ENCODE measurements at regions not wholly inside any gene's neighbourhood (a gene's known extent, or its start where the extent isn't known, plus 50 kb on each side); places are given as distances from the start of the nearest gene placed in this dataset.
"Not testable (repeated sequence)": the region's sequence is repeated elsewhere in the genome, so short reads cannot be mapped to it uniquely, and the experiment has no call there.

- no peaks in the 10 kb centered on the region for H3K9me3 Mint-ChIP-seq
- no peaks in the 10 kb centered on the region for H3K36me3 Mint-ChIP-seq (ENCODE audit: low read depth)
- H3K27me3 Mint-ChIP-seq (ENCODE audit: insufficient read depth), result peaks cover 36% of the 10 kb centered on the region
- peaks cover 15% of the 10 kb centered on the region for H3K4me1 Mint-ChIP-seq (ENCODE audit: low read depth)
- no peak for DNase-seq
- H3K27ac Mint-ChIP-seq, result no peak overlapping the region
- H3K4me3 Mint-ChIP-seq, result peak overlapping the region; percentile 80
- TF ChIP-seq CTCF (IDR thresholded peaks at IDR 0.05), result no peak
Measured at GRCh38 chr6:28824793-28825731, 98.7 kb downstream of the TRIM27 start.

GRCh38 chr6:28825732-28826293 is 98.0 kb downstream of the TRIM27 start:
- DNase-seq, result no peak
- H3K4me1 Mint-ChIP-seq (ENCODE audit: low read depth), result peaks cover 15% of the 10 kb centered on the region
- H3K36me3 Mint-ChIP-seq (ENCODE audit: low read depth), result no peaks in the 10 kb centered on the region
- H3K4me3 Mint-ChIP-seq, result peak overlapping the region; percentile 80
- H3K9me3 Mint-ChIP-seq, result no peaks in the 10 kb centered on the region; the same call in 1 of the 2 replicates
- H3K27ac Mint-ChIP-seq, result no peak overlapping the region
- no peak for TF ChIP-seq CTCF (IDR thresholded peaks at IDR 0.05)
- peaks cover 36% of the 10 kb centered on the region for H3K27me3 Mint-ChIP-seq (ENCODE audit: insufficient read depth)

GRCh38 chr6:28831683-28832082 is 92.1 kb downstream of the TRIM27 start:
- not testable (repeated sequence) for H3K27ac Mint-ChIP-seq; H3K9me3 Mint-ChIP-seq; H3K4me3 Mint-ChIP-seq; H3K36me3 Mint-ChIP-seq (ENCODE audit: low read depth); DNase-seq; H3K4me1 Mint-ChIP-seq (ENCODE audit: low read depth)
- H3K27me3 Mint-ChIP-seq (ENCODE audit: insufficient read depth), result peaks cover 21% of the 10 kb centered on the region

GRCh38 chr6:28836703-28837102 is 87.1 kb downstream of the TRIM27 start:
- not testable (repeated sequence) for H3K9me3 Mint-ChIP-seq; H3K4me3 Mint-ChIP-seq; DNase-seq; H3K36me3 Mint-ChIP-seq (ENCODE audit: low read depth); H3K27ac Mint-ChIP-seq
- Mint-ChIP-seq H3K27me3 (ENCODE audit: insufficient read depth) (peaks cover 13% of the 10 kb centered on the region), H3K4me1 (ENCODE audit: low read depth) (peaks cover 20% of the 10 kb centered on the region)

GRCh38 chr6:28838289-28838633 is 85.5 kb downstream of the TRIM27 start:
- no peak for TF ChIP-seq CTCF (IDR thresholded peaks at IDR 0.05)

GRCh38 chr6:28838634-28839442 is 84.9 kb downstream of the TRIM27 start:
- no peaks in the 10 kb centered on the region for H3K9me3 Mint-ChIP-seq
- H3K4me3 Mint-ChIP-seq, result peak overlapping the region; percentile 99
- no peaks in the 10 kb centered on the region for H3K36me3 Mint-ChIP-seq (ENCODE audit: low read depth)
- peak; percentile 81 for DNase-seq
- TF ChIP-seq CTCF (IDR thresholded peaks at IDR 0.05), result peak; percentile 88
- H3K27me3 Mint-ChIP-seq (ENCODE audit: insufficient read depth), result peaks cover 13% of the 10 kb centered on the region
- peak overlapping the region; percentile 68 for H3K27ac Mint-ChIP-seq
- peaks cover 20% of the 10 kb centered on the region for H3K4me1 Mint-ChIP-seq (ENCODE audit: low read depth)

More at GRCh38 chr6:28838289-28838633, 85.5 kb downstream of the TRIM27 start:
- Mint-ChIP-seq H3K27ac (peak overlapping the region; percentile 40), H3K27me3 (ENCODE audit: insufficient read depth) (peaks cover 13% of the 10 kb centered on the region), H3K36me3 (ENCODE audit: low read depth) (no peaks in the 10 kb centered on the region), H3K4me3 (peak overlapping the region; percentile 99), H3K9me3 (no peaks in the 10 kb centered on the region), H3K4me1 (ENCODE audit: low read depth) (peaks cover 20% of the 10 kb centered on the region)
- DNase-seq, result peak; percentile 51
